Type B pancreatic cell (in vitro differentiated cells): ENCODE measurements at regions not wholly inside any gene's neighbourhood (a gene's known extent, or its start where the extent isn't known, plus 50 kb on each side); places are given as distances from the start of the nearest gene placed in this dataset.

Source experiments
- DNase-seq: peaks from one replicate; pipeline ENCODE4 v3.0.0; 2021; ENCODE audit warnings: mixed read lengths; ENCODE audit not compliant: unreplicated experiment; ENCODE audit errors: extremely low spot score
- H3K27ac Mint-ChIP-seq: 2 replicates; pipeline ENCODE4 v1.8.0; 2021; ENCODE audit warnings: mild to moderate bottlenecking, mixed read lengths
- H3K27me3 Mint-ChIP-seq: 2 replicates; pipeline ENCODE4 v1.8.0; 2021; ENCODE audit warnings: mixed read lengths
- H3K36me3 Mint-ChIP-seq: 2 replicates; pipeline ENCODE4 v1.8.0; 2021; ENCODE audit warnings: mixed read lengths
- H3K4me1 Mint-ChIP-seq: one replicate; pipeline ENCODE4 v1.8.0; 2021; ENCODE audit warnings: mixed read lengths; ENCODE audit not compliant: unreplicated experiment
- H3K4me3 Mint-ChIP-seq: 2 replicates; pipeline ENCODE4 v1.8.0; 2021; ENCODE audit warnings: mild to moderate bottlenecking, mixed read lengths
- H3K9me3 Mint-ChIP-seq: 2 replicates; pipeline ENCODE4 v1.8.0; 2021; ENCODE audit warnings: mixed read lengths
- TF ChIP-seq, protein P1 (sequence below): fragments of 200-600 bp; sonication (generic); conservative IDR thresholded peaks from 2 replicates; pipeline ENCODE4 v1.5.0; 2021; ENCODE audit warnings: antibody characterized with exemption, mild to moderate bottlenecking

- peaks cover 40% of the 10 kb centered on the region for H3K4me1 Mint-ChIP-seq
Observed at GRCh38 chr9:95766906-95767305, 108.6 kb upstream of the ERCC6L2 start.

GRCh38 chr9:95764533-95765319 is 110.8 kb upstream of the ERCC6L2 start:
- peak overlapping the region; percentile 84 for H3K27ac Mint-ChIP-seq
- peaks cover 5% of the 10 kb centered on the region for H3K9me3 Mint-ChIP-seq
- DNase-seq, result no peak
- H3K4me1 Mint-ChIP-seq, result peaks cover 25% of the 10 kb centered on the region
- peak overlapping the region; percentile 83 for H3K4me3 Mint-ChIP-seq
- TF ChIP-seq, protein P1, sequence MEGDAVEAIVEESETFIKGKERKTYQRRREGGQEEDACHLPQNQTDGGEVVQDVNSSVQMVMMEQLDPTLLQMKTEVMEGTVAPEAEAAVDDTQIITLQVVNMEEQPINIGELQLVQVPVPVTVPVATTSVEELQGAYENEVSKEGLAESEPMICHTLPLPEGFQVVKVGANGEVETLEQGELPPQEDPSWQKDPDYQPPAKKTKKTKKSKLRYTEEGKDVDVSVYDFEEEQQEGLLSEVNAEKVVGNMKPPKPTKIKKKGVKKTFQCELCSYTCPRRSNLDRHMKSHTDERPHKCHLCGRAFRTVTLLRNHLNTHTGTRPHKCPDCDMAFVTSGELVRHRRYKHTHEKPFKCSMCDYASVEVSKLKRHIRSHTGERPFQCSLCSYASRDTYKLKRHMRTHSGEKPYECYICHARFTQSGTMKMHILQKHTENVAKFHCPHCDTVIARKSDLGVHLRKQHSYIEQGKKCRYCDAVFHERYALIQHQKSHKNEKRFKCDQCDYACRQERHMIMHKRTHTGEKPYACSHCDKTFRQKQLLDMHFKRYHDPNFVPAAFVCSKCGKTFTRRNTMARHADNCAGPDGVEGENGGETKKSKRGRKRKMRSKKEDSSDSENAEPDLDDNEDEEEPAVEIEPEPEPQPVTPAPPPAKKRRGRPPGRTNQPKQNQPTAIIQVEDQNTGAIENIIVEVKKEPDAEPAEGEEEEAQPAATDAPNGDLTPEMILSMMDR, result no peak
- H3K36me3 Mint-ChIP-seq, result no peaks in the 10 kb centered on the region
- peaks cover 3% of the 10 kb centered on the region for H3K27me3 Mint-ChIP-seq

More at GRCh38 chr9:95766906-95767305, 108.6 kb upstream of the ERCC6L2 start:
- no peak overlapping the region for H3K4me3 Mint-ChIP-seq
- no peak overlapping the region for H3K27ac Mint-ChIP-seq
- no peaks in the 10 kb centered on the region for H3K36me3 Mint-ChIP-seq
- H3K27me3 Mint-ChIP-seq, result peaks cover 8% of the 10 kb centered on the region
- no peak for DNase-seq
- TF ChIP-seq, protein P1, result no peak
- peaks cover 5% of the 10 kb centered on the region for H3K9me3 Mint-ChIP-seq

- Mint-ChIP-seq H3K27ac (no peak overlapping the region), H3K4me3 (no peak overlapping the region), H3K27me3 (peaks cover 3% of the 10 kb centered on the region), H3K36me3 (no peaks in the 10 kb centered on the region), H3K4me1 (peaks cover 25% of the 10 kb centered on the region), H3K9me3 (peaks cover 5% of the 10 kb centered on the region)
- DNase-seq, result no peak
- TF ChIP-seq, protein P1, result no peak
Observed at GRCh38 chr9:95763983-95764382, 111.5 kb upstream of the ERCC6L2 start.

- no peaks in the 10 kb centered on the region for H3K36me3 Mint-ChIP-seq
- H3K27ac Mint-ChIP-seq, result peak overlapping the region; percentile 2
- peaks cover 3% of the 10 kb centered on the region for H3K27me3 Mint-ChIP-seq
- no peak overlapping the region for H3K4me3 Mint-ChIP-seq
- no peak for DNase-seq
- TF ChIP-seq, protein P1, result no peak
- peaks cover 5% of the 10 kb centered on the region for H3K9me3 Mint-ChIP-seq
- H3K4me1 Mint-ChIP-seq, result peaks cover 25% of the 10 kb centered on the region
Observed at GRCh38 chr9:95763006-95763405, 112.5 kb upstream of the ERCC6L2 start.

GRCh38 chr9:95762322-95762721 is 113.2 kb upstream of the ERCC6L2 start:
- H3K4me3 Mint-ChIP-seq, result no peak overlapping the region
- peak overlapping the region; percentile 2 for H3K27ac Mint-ChIP-seq
- no peaks in the 10 kb centered on the region for H3K36me3 Mint-ChIP-seq
- peaks cover 3% of the 10 kb centered on the region for H3K27me3 Mint-ChIP-seq
- TF ChIP-seq, protein P1, result no peak
- DNase-seq, result no peak
- peaks cover 27% of the 10 kb centered on the region for H3K4me1 Mint-ChIP-seq
- H3K9me3 Mint-ChIP-seq, result peaks cover 5% of the 10 kb centered on the region
